Esophagus (tissue), 2 donors: ENCODE measurements at regions not wholly inside any gene's neighbourhood (a gene's known extent, or its start where the extent isn't known, plus 50 kb on each side); places are given as distances from the start of the nearest gene placed in this dataset.

Experiments
- H3K27ac ChIP-seq, 2 donors: one replicate each; pipeline ENCODE4 v1.5.1; 2013; ENCODE audit warnings: low read depth in 2 of 2, mild to moderate bottlenecking in 2 of 2, inconsistent platforms in 1 of 2, low read length in 1 of 2, moderate library complexity in 1 of 2
- H3K27me3 ChIP-seq, 2 donors: one replicate each; pipeline ENCODE4 v1.6.1; 2013; ENCODE audit warnings: low read length in 2 of 2, control low read depth in 1 of 2, mild to moderate bottlenecking in 1 of 2; ENCODE audit not compliant: insufficient read depth in 2 of 2, control insufficient read depth in 1 of 2
- H3K36me3 ChIP-seq, 2 donors: one replicate each; pipeline ENCODE4 v1.6.1; 2013; ENCODE audit warnings: low read length in 1 of 2; ENCODE audit not compliant: control insufficient read depth in 2 of 2, insufficient read depth in 2 of 2
- H3K4me1 ChIP-seq, 2 donors: one replicate each; pipeline ENCODE4 v1.6.1; 2013; ENCODE audit warnings: low read length in 1 of 2; ENCODE audit not compliant: control insufficient read depth in 2 of 2, insufficient read depth in 2 of 2
- H3K4me3 ChIP-seq, 2 donors: one replicate each; pipeline ENCODE4 v1.5.1; 2013; ENCODE audit warnings: low read length in 2 of 2, mild to moderate bottlenecking in 2 of 2, low read depth in 1 of 2, moderate library complexity in 1 of 2
- H3K9me3 ChIP-seq, 2 donors: one replicate each; pipeline ENCODE4 v1.6.1; 2013; ENCODE audit warnings: mild to moderate bottlenecking in 2 of 2, low read depth in 1 of 2, low read length in 1 of 2, moderate library complexity in 1 of 2; ENCODE audit not compliant: control insufficient read depth in 2 of 2, insufficient read depth in 1 of 2
- WGBS, 2 donors: extraction: QIAGEN DNeasy Blood & Tissue Kit; methylation state at CpG; one replicate each; pipeline ENCODE4 v1.1.7; 2013; 5-methylcytosine and 5-hydroxymethylcytosine counted together
- donor health status: healthy with polysubstance abuse.
- donor health status: Bipolar disorder and iron deficiency.

DNA sequence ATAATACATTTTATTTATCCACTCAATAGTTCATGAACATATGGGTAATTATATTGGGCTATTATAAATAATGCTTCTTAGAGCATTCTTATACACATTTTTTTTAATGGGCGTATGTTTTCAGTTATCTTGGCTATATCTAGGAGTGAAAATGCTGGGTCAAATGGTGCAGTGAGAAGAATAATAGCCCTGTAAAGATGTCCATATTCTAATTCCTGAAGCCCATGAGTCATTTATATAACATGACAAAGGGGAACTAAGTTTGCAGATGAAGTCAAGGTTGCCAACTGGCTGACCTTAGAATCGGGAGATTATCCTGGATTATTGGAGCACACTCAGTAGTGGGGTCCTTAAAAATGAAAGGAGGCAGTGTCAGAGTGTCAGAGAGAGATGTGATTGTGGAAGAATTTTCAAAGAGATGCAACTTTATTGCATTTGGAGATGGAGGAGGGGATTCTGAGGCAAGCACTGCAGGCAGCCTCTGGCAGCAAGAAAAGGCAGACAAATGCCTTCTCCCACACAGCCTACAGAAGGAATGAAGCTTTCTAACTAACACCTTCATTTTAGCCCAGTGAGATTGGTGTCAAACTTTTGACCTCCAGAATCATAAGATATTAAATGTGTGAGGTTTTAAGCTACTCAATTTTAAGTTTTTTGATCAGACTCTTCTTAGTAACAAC lies 106.1 kb upstream of the HS3ST1 start:
- no peaks in the 10 kb centered on the region for H3K27me3 ChIP-seq
- H3K9me3 ChIP-seq, result peaks cover 0 to 2% of the 10 kb centered on the region in 2 donors
- WGBS, 2 donors, result 33 to 42% methylated on average over 2 of the region's 2 CpGs
- no peaks in the 10 kb centered on the region for H3K36me3 ChIP-seq
- no peaks in the 10 kb centered on the region for H3K4me1 ChIP-seq
- no peak overlapping the region for H3K4me3 ChIP-seq
- no peak overlapping the region for H3K27ac ChIP-seq

DNA sequence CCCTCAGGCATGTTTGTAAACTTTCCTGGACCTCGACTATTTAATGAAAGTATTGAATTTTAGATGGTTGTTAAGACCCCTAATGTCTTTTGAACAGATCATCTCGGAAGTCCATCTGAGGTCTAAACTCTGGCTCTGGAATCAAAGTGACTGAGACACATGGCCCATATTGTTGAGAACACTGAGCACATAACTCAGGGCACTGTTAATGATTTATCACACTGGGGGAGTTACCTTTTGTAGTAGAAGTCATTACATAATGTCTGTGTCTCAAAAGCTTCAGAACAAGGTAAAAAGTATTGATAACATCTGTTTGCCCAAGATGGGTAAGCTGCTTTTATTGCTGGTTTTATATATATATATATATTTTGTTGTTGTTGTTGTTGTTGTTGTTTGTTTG lies 103.4 kb upstream of the HS3ST1 start:
- Histone ChIP-seq H3K9me3 (peaks cover 0 to 2% of the 10 kb centered on the region in 2 donors), H3K4me1 (no peaks in the 10 kb centered on the region), H3K27me3 (no peaks in the 10 kb centered on the region), H3K4me3 (no peak overlapping the region), H3K27ac (no peak overlapping the region), H3K36me3 (no peaks in the 10 kb centered on the region)
- 66 to 67% methylated on average over 2 of the region's 2 CpGs for WGBS, 2 donors

DNA sequence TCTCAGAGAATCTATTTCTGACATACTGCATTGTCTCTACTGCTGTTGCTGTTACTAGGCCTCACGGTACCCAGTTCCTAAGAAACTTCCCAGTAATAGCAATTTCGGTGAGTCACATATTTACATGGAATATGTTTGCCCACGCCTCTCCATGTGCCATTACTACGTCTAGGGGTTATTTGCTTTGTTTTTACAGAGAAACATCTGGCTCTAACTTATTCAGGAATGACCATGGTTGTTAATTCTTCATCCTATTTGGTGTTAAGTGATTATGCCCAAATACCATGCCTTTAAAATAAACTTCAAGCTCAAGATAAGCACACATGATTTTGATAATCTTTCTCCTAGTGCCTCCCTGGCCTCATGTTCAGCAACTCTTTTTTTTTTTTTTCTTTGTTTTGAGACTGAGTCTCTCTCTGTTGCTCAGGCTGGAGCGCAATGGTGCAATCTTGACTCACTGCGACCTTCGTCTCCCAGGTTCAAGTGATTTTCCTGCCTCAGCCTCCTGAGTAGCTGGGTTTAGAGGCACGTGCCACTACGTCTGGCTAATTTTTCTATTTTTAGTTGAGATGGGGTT lies 101.0 kb upstream of the HS3ST1 start:
- H3K36me3 ChIP-seq, result no peaks in the 10 kb centered on the region

DNA sequence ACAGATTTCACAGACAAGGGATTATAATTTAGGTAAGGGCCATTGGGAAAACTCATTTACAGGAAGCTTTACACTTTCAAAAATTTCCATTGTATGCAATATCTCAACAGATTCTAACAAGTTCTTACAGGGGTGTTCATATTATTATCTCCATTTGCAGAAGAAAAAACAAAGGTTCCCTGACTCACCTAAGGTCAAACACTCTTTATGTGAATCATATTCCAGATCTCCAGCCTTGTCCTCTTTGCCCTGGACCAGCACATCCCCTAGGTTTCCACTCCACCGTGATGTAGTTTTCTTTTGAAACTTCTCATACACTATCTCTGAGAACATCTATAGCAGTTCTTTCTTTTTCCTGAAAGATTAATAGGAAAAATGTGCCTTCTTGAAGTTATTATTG lies 96.4 kb upstream of the HS3ST1 start:
- WGBS, 2 donors, result 83 to 85% methylated on average over 1 of the region's 1 CpG
- no peak overlapping the region for H3K4me3 ChIP-seq
- H3K4me1 ChIP-seq, result no peaks in the 10 kb centered on the region
- no peaks in the 10 kb centered on the region for H3K36me3 ChIP-seq
- no peaks in the 10 kb centered on the region for H3K9me3 ChIP-seq
- H3K27me3 ChIP-seq, result no peaks in the 10 kb centered on the region
- no peak overlapping the region for H3K27ac ChIP-seq

More for the DNA sequence above, 101.0 kb upstream of the HS3ST1 start:
- 68 to 81% methylated on average over 9 of the region's 9 CpGs for WGBS, 2 donors
- H3K27me3 ChIP-seq, result no peaks in the 10 kb centered on the region
- no peak overlapping the region for H3K4me3 ChIP-seq
- peaks cover 0 to 2% of the 10 kb centered on the region in 2 donors for H3K9me3 ChIP-seq
- no peak overlapping the region for H3K27ac ChIP-seq
- H3K4me1 ChIP-seq, result no peaks in the 10 kb centered on the region

DNA sequence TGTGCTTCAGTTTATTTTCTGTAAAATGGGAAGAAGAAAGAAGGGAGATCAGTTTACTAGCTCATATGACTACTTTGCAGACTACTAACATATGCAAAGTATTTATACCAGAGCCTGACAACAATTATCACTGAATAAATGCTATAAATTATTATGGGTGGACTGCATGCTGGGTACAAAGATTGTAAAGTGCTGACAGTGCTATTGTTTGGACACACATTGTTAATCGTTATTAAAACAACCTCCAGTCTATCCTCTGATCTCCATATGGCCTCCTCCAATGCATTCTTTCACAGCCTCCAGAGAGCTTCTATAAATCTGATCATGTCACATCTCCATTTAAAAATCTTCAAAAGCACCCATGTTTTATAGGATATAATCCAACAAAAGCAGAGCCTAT lies 90.1 kb upstream of the HS3ST1 start:
- H3K4me3 ChIP-seq, result no peak overlapping the region
- no peaks in the 10 kb centered on the region for H3K9me3 ChIP-seq
- no peaks in the 10 kb centered on the region for H3K4me1 ChIP-seq
- no peaks in the 10 kb centered on the region for H3K27me3 ChIP-seq
- no peaks in the 10 kb centered on the region for H3K36me3 ChIP-seq
- WGBS, 2 donors, result 62 to 79% methylated on average over 1 of the region's 1 CpG
- no peak overlapping the region for H3K27ac ChIP-seq

DNA sequence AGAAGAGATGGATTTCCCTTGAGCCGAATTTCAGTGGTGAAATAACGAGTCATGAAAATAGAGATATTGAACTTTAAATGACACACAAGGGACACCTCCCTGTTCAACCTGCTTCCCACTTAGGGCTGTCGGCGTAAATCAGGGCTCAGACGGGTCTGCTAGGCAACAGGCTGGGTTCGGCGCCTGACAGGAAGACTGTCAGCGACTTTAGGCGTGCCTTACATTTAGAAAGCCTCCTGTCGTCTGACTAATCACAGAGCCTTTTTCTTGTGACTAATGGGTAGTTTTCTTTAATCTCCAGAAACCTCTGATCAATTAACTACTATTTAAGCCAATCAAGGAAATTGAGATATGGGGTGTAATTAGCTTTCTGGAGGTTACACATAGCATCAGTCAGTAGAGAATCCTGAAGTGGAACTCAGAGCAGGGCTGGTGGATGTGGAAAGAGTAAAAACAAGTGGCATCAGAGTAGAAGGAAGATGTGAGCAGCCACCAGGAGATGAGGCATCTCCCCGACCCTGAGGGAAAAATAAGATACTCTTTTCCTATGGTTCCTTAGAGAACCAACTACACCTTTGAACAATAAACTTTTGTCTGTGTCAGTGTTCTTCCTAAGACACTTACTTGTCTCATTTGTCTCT lies 86.2 kb upstream of the HS3ST1 start:
- Histone ChIP-seq H3K27ac (peak overlapping the region; percentile 34 to 62), H3K36me3 (no peaks in the 10 kb centered on the region), H3K4me3 (no peak overlapping the region), H3K9me3 (no peaks in the 10 kb centered on the region), H3K4me1 (peaks cover 0 to 3% of the 10 kb centered on the region in 2 donors), H3K27me3 (no peaks in the 10 kb centered on the region)
- WGBS, 2 donors, result 62 to 67% methylated on average over 11 of the region's 11 CpGs

DNA sequence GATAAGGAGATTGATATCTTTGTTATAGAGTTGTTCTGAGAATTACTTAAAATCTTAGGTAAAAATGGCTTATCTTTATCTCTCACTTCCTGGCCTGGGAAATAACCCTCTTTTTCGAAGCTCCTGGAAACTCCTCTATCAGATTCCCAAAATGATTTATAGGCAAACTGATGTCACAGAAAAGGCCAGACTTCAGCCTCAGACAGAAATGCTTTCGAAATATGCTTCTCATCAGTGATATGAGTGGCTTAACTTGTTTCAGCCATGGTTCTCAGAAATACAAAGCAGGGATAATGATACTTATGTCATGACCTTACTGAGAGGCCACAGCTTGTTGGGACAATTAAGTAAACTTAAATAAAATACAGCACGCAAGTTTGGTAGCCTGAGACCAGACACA lies 85.3 kb upstream of the HS3ST1 start:
- H3K27ac ChIP-seq, result peak overlapping the region in 1 of 2 donors; percentile 48
- H3K27me3 ChIP-seq, result no peaks in the 10 kb centered on the region
- no peaks in the 10 kb centered on the region for H3K9me3 ChIP-seq
- no peak overlapping the region for H3K4me3 ChIP-seq
- peaks cover 0 to 3% of the 10 kb centered on the region in 2 donors for H3K4me1 ChIP-seq
- 53 to 61% methylated on average over 3 of the region's 3 CpGs for WGBS, 2 donors
- H3K36me3 ChIP-seq, result no peaks in the 10 kb centered on the region

DNA sequence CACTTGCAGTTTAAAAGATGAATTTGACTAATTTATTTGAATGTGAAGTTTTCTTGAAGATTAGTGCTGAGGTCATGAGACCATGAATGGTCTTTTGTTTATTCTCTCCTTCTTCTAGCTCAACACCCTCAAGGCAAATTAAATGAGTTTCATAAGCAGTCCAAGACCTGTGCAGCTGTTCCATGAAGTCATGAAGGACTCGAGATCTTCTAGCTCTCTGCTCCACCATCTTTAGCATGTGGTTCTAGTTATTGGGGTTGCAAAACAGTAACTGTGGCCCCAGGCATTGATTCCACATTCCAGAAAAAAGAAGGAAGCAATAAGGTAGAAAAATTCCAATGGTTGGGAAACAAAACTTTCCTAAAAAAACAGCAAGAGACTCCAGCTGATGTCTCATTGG lies 84.2 kb upstream of the HS3ST1 start:
- Histone ChIP-seq H3K27ac (no peak overlapping the region), H3K27me3 (no peaks in the 10 kb centered on the region), H3K4me1 (peaks cover 0 to 3% of the 10 kb centered on the region in 2 donors), H3K4me3 (no peak overlapping the region), H3K9me3 (no peaks in the 10 kb centered on the region), H3K36me3 (no peaks in the 10 kb centered on the region)
- WGBS, 2 donors, result 47 to 68% methylated on average over 1 of the region's 1 CpG

DNA sequence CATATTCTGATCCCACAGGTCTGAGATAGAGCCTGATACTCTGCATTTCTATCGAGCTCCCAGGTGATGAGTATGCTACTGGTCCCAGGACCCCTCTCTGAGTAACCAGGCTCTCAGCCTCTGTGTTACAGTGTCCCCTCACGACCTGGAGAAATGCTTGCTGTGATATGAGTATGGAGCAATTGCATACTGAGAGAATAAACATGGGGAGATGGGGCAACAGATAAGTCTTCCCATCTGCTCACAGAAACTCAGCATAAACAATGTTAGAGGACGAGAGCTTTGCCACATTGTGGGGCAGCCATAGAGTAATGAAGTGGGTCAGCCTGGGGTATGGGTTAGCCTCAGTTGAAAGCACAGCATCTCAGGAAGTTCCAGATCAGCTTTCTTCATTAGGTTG lies 82.6 kb upstream of the HS3ST1 start:
- H3K36me3 ChIP-seq, result no peaks in the 10 kb centered on the region
- H3K4me1 ChIP-seq, result peaks cover 0 to 3% of the 10 kb centered on the region in 2 donors
- WGBS, 2 donors, result 61 to 70% methylated on average over 3 of the region's 3 CpGs
- no peaks in the 10 kb centered on the region for H3K9me3 ChIP-seq
- no peak overlapping the region for H3K27ac ChIP-seq
- H3K27me3 ChIP-seq, result no peaks in the 10 kb centered on the region
- H3K4me3 ChIP-seq, result no peak overlapping the region

DNA sequence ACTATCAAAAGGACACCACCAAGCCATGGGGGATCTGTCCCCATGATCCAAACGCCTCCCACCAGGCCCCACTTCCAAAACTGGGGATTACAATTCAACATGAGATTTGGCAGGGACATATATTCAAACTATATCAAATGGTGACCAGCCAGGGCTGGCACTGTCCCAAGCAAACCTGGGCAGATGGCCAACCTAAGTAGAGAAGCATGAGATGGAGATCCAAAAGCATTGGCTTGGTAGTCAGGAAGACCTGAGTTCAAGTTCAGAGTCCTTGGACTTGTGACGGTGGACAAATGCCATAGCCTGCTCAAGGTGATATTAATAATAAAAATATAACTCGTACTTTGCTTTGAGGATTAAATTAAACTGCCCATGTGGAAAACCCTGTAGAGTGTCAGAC lies 79.2 kb upstream of the HS3ST1 start:
- Histone ChIP-seq H3K4me3 (no peak overlapping the region), H3K4me1 (peaks cover 3% of the 10 kb centered on the region in 2 donors), H3K9me3 (no peaks in the 10 kb centered on the region), H3K36me3 (no peaks in the 10 kb centered on the region), H3K27ac (no peak overlapping the region), H3K27me3 (no peaks in the 10 kb centered on the region)
- WGBS, 2 donors, result 71 to 81% methylated on average over 3 of the region's 3 CpGs
